GM10248 (cell line): ENCODE measurements at regions not wholly inside any gene's neighbourhood (a gene's known extent, or its start where the extent isn't known, plus 50 kb on each side); places are given as distances from the start of the nearest gene placed in this dataset.

Experiments used
- CTCF ChIA-PET: fragments of 300-600 bp; sonication (Branson Sonifier 250); formaldehyde crosslinking; extraction: SDS; loops from one replicate; lab custom pipeline; 2021; ENCODE audit warnings: antibody characterized with exemption; lab: Yijun Ruan, JAX
- POLR2A ChIA-PET: fragments of 350-650 bp; sonication (Branson Sonifier 250); formaldehyde crosslinking; extraction: SDS; loops from one replicate; lab custom pipeline; 2020; ENCODE audit warnings: antibody characterized with exemption; lab: Yijun Ruan, JAX
- DNase-seq: peaks from one replicate; pipeline ENCODE4 v3.0.0; 2012; ENCODE audit errors: extremely low spot score
- CTCF ChIP-seq: IDR thresholded peaks from 2 replicates; pipeline ENCODE4 v1.5.1; 2012; ENCODE audit warnings: mild to moderate bottlenecking, low read depth; ENCODE audit errors: extremely low read depth, missing control alignments, control extremely low read depth

DNA sequence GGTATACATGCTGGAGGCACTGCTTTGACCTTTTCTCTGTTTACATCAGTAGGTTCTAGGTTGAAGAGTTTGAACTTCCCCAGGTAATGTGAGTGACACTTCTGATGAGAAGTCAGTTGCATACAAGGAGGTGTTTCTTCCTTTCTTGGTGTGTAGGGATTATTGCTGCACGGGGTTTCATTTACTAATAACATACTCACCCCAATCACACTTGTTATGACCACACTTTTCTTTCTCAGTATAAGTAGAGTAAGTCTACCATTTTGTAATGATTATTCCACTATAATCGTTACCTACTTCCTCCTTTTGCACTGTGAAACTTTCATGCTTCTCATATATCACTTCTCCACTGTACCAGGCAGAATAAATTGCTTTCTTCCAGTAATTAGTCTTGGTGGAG lies 138.0 kb downstream of the TNFSF13B start:
- TF ChIP-seq CTCF: no peak
- CTCF ChIA-PET: no interaction called here
- no peak for DNase-seq
- POLR2A ChIA-PET: no interaction called here

GRCh38 chr13:108408672-108409071 lies 139.2 kb downstream of the TNFSF13B start:
- TF ChIP-seq CTCF: no peak
- CTCF ChIA-PET: no interaction called here
- POLR2A ChIA-PET: no interaction called here
- no peak for DNase-seq

- DNase-seq: no peak
- POLR2A ChIA-PET: no interaction called here
- CTCF ChIA-PET: no interaction called here
- no peak for TF ChIP-seq CTCF
Observed at GRCh38 chr13:108409730-108410129, 140.2 kb downstream of the TNFSF13B start.

DNA sequence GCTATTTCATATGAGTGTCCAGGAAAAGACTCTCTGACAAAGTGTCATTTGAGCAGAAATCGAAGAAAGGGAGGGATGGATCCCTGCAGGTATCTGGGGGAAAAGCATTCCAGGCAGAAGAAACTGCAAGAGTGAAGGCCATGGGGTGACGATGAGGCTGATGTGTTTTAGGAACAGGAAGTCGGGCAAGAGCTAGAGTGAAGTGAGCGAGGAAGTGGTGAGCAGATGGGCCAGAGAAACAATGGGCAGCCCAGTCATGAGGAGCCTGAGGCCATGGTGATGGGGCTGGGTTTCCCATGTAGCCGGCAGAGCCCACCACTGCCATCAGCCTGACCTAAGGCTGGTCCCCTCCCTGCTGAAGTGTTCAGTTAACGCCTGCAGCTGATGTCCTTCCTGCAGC lies 150.2 kb downstream of the TNFSF13B start:
- TF ChIP-seq CTCF: no peak
- CTCF ChIA-PET: no interaction called here
- no peak for DNase-seq
- POLR2A ChIA-PET: interaction anchor here (0.6 kb wide), 1 partner anchor 8 kb away, joined by 3 read pairs; no protein-coding TSS in a partner anchor

DNA sequence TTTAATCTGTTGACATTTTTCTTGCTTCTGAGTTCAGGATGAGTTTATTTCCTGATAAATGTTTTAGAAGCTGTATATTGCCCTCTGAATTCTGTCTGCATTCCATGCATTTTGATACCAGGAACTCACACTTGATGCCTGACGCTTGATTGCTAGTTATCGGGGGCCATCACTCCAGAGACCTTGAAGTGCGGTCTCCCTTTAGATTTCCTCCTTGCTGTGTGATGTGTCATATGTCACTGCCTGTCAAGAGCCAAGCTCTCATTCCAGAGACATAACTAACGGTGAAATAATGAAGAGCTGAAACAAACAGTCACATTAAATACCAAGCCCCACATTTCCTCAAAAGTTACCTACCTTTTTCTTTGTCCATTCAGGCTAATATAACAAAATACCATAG lies 155.5 kb downstream of the TNFSF13B start:
- POLR2A ChIA-PET: no interaction called here
- TF ChIP-seq CTCF: no peak
- CTCF ChIA-PET: interaction anchor here (1.2 kb wide), 1 partner anchor 12 kb away, joined by 3 read pairs; no protein-coding TSS in a partner anchor
- DNase-seq: no peak

DNA sequence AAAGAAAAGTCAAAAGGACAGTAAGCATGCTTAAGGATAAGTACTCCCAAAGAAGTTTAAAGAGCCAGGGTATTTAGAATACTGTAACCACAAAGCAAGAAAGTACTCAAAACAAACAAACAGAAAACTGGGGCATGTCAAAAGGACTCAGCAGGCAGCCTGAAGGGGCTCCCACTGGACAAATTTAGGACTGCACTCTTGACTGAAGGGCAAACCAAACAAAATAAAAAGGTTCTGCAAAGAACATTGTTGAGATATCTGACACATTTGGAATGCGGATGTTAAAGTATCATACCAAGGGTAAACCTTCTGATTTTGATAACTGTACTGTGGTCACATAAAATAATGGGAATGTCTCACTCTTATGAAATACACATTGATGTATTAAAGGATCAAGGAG lies 157.4 kb downstream of the TNFSF13B start:
- ChIA-PET CTCF (interaction anchor here (1.4 kb wide), 1 partner anchor 15 kb away, joined by 3 read pairs; no protein-coding TSS in a partner anchor), POLR2A (no interaction called here)
- DNase-seq: no peak
- TF ChIP-seq CTCF: no peak
